SK-N-SH treated with all-trans-retinoic acid at 6 μM for 48 hours (cell line): ENCODE measurements at regions not wholly inside any gene's neighbourhood (a gene's known extent, or its start where the extent isn't known, plus 50 kb on each side); places are given as distances from the start of the nearest gene placed in this dataset.

ENCODE experiments used
- ATAC-seq: fragments of 200-7000 bp; cut with Tn5 transposase; 3 replicates; pipeline ENCODE4 v1.9.1; 2020; ENCODE audit warnings: mild to moderate bottlenecking, moderate library complexity
- BACH2 ChIP-seq: fragments of 250-450 bp; sonication (Bioruptor Pico); IDR thresholded peaks from 2 replicates; pipeline ENCODE4 v1.9.0; 2021; ENCODE audit warnings: mild to moderate bottlenecking, borderline replicate concordance
- CREB5 ChIP-seq: fragments of 250-450 bp; sonication (Bioruptor Pico); IDR thresholded peaks from 2 replicates; pipeline ENCODE4 v1.5.1; 2020; ENCODE audit warnings: low read depth, mild to moderate bottlenecking, moderate library complexity
- CSDC2 ChIP-seq: fragments of 250-450 bp; sonication (Bioruptor Pico); IDR thresholded peaks from 2 replicates; pipeline ENCODE4 v1.5.0; 2020; ENCODE audit warnings: mild to moderate bottlenecking, moderate library complexity
- CSRNP3 ChIP-seq: fragments of 250-450 bp; sonication (Bioruptor Pico); IDR thresholded peaks from 2 replicates; pipeline ENCODE4 v1.5.1; 2021; ENCODE audit warnings: mild to moderate bottlenecking, moderate library complexity
- ESRRG ChIP-seq: fragments of 250-450 bp; sonication (Bioruptor Pico); IDR thresholded peaks from 2 replicates; pipeline ENCODE4 v1.6.1; 2021; ENCODE audit warnings: mild to moderate bottlenecking
- GLIS3 ChIP-seq: fragments of 250-450 bp; sonication (Bioruptor Pico); IDR thresholded peaks from 2 replicates; pipeline ENCODE4 v1.5.0; 2020; ENCODE audit warnings: mild to moderate bottlenecking, moderate library complexity
- ISL1 ChIP-seq: fragments of 250-450 bp; sonication (Bioruptor Pico); IDR thresholded peaks from 2 replicates; pipeline ENCODE4 v2.1.2; 2022; ENCODE audit warnings: mild to moderate bottlenecking, moderate library complexity
- OSR1 ChIP-seq: fragments of 250-450 bp; sonication (Bioruptor Pico); IDR thresholded peaks from 2 replicates; pipeline ENCODE4 v1.8.0; 2022; ENCODE audit warnings: moderate library complexity, mild to moderate bottlenecking, inconsistent platforms
- PATZ1 ChIP-seq: fragments of 250-450 bp; sonication (Bioruptor Pico); IDR thresholded peaks from 2 replicates; pipeline ENCODE4 v1.8.0; 2020; ENCODE audit warnings: mild to moderate bottlenecking, moderate library complexity, borderline replicate concordance
- POU6F1 ChIP-seq: fragments of 250-450 bp; sonication (Bioruptor Pico); IDR thresholded peaks from 2 replicates; pipeline ENCODE4 v1.8.0; 2021; ENCODE audit warnings: low read depth, mild to moderate bottlenecking, moderate library complexity, borderline replicate concordance
- PPARA ChIP-seq: fragments of 250-450 bp; sonication (Bioruptor Pico); IDR thresholded peaks from 2 replicates; pipeline ENCODE4 v1.5.0; 2020; ENCODE audit warnings: mild to moderate bottlenecking, borderline replicate concordance
- RARB ChIP-seq: fragments of 250-450 bp; sonication (Bioruptor Pico); IDR thresholded peaks from 2 replicates; pipeline ENCODE4 v1.8.0; 2021; ENCODE audit warnings: mild to moderate bottlenecking, moderate library complexity
- TCF4 ChIP-seq: fragments of 250-450 bp; sonication (Bioruptor Pico); IDR thresholded peaks from 2 replicates; pipeline ENCODE4 v1.8.0; 2021; ENCODE audit warnings: mild to moderate bottlenecking, moderate library complexity, borderline replicate concordance
- TOX ChIP-seq: fragments of 250-450 bp; sonication (Bioruptor Pico); IDR thresholded peaks from 2 replicates; pipeline ENCODE4 v1.8.0; 2021; ENCODE audit warnings: mild to moderate bottlenecking, moderate library complexity, borderline replicate concordance
- TSHZ2 ChIP-seq: fragments of 250-450 bp; sonication (Bioruptor Pico); IDR thresholded peaks from 2 replicates; pipeline ENCODE4 v1.5.0; 2020; ENCODE audit warnings: mild to moderate bottlenecking, moderate library complexity
- ZC3H10 ChIP-seq: fragments of 250-450 bp; sonication (Bioruptor Pico); IDR thresholded peaks from 2 replicates; pipeline ENCODE4 v1.5.1; 2021; ENCODE audit warnings: mild to moderate bottlenecking, moderate library complexity
- ZFP3 ChIP-seq: fragments of 250-450 bp; sonication (Bioruptor Pico); IDR thresholded peaks from 2 replicates; pipeline ENCODE4 v1.5.0; 2020; ENCODE audit warnings: mild to moderate bottlenecking, moderate library complexity
- ZFP30 ChIP-seq: fragments of 450-650 bp; formaldehyde crosslinking; IDR thresholded peaks from 2 replicates; pipeline ENCODE4 v1.5.0; 2022; ENCODE audit warnings: mild to moderate bottlenecking, moderate library complexity
- ZNF565 ChIP-seq: fragments of 450-650 bp; formaldehyde crosslinking; conservative IDR thresholded peaks from 2 replicates; pipeline ENCODE4 v1.5.0; 2020; ENCODE audit warnings: low read depth, mild to moderate bottlenecking, moderate library complexity
- ZNF70 ChIP-seq: fragments of 450-650 bp; formaldehyde crosslinking; IDR thresholded peaks from 2 replicates; pipeline ENCODE4 v1.5.0; 2020; ENCODE audit warnings: mild to moderate bottlenecking, moderate library complexity
- ZNF8 ChIP-seq: fragments of 450-650 bp; formaldehyde crosslinking; IDR thresholded peaks from 2 replicates; pipeline ENCODE4 v1.5.0; 2020; ENCODE audit warnings: mild to moderate bottlenecking, moderate library complexity

GRCh38 chr2:817336-818015 is 133.2 kb upstream of the SNTG2 start:
- ATAC-seq, result no peak
- no peak for TF ChIP-seq OSR1 (CRISPR knock-in tag)

- TF ChIP-seq ZNF70 (CRISPR knock-in tag), result no peak
- TF ChIP-seq ZC3H10, result no peak
- TF ChIP-seq RARB, result no peak
- no peak for TF ChIP-seq ZNF8 (CRISPR knock-in tag)
- TF ChIP-seq CREB5 (CRISPR knock-in tag), result no peak
- no peak for TF ChIP-seq ZFP3 (CRISPR knock-in tag)
- no peak for TF ChIP-seq OSR1 (CRISPR knock-in tag)
- TF ChIP-seq ZNF565 (CRISPR knock-in tag), result no peak
- no peak for TF ChIP-seq ISL1 (CRISPR knock-in tag)
- no peak for TF ChIP-seq BACH2 (CRISPR knock-in tag)
- TF ChIP-seq ZFP30 (CRISPR knock-in tag), result no peak
- TF ChIP-seq GLIS3 (CRISPR knock-in tag), result no peak
- no peak for TF ChIP-seq TSHZ2 (CRISPR knock-in tag)
- no peak for TF ChIP-seq PPARA (CRISPR knock-in tag)
- TF ChIP-seq PATZ1, result no peak
- TF ChIP-seq POU6F1 (CRISPR knock-in tag), result no peak
- TF ChIP-seq TOX (CRISPR knock-in tag), result no peak
- no peak for TF ChIP-seq CSRNP3
- TF ChIP-seq CSDC2 (CRISPR knock-in tag), result no peak
- TF ChIP-seq ESRRG, result no peak
- no peak for ATAC-seq
These were observed 134.4 kb upstream of the SNTG2 start for GRCh38 chr2:816278-816677.

- ATAC-seq, result no peak
- TF ChIP-seq ZC3H10 (no peak), ESRRG (no peak), PPARA (CRISPR knock-in tag) (no peak), CSDC2 (CRISPR knock-in tag) (no peak), CSRNP3 (no peak), ZNF565 (CRISPR knock-in tag) (no peak), OSR1 (CRISPR knock-in tag) (no peak), PATZ1 (no peak), BACH2 (CRISPR knock-in tag) (no peak), ZFP3 (CRISPR knock-in tag) (no peak), TCF4 (CRISPR knock-in tag) (no peak), POU6F1 (CRISPR knock-in tag) (no peak)
These were observed 133.2 kb upstream of the TMEM18 start for GRCh38 chr2:810397-810796.
